ES-I3 (cell line): ENCODE measurements at regions not wholly inside any gene's neighbourhood (a gene's known extent, or its start where the extent isn't known, plus 50 kb on each side); places are given as distances from the start of the nearest gene placed in this dataset.

Experiments used
- H3K36me3 ChIP-seq: 2 replicates; pipeline ENCODE4 v1.6.1; 2013; ENCODE audit warnings: mild to moderate bottlenecking, low read length, control low read depth, moderate library complexity; ENCODE audit not compliant: insufficient read depth
- H3K4me1 ChIP-seq: 2 replicates; pipeline ENCODE4 v1.6.1; 2013; ENCODE audit warnings: mild to moderate bottlenecking, control low read depth, low read length; ENCODE audit not compliant: insufficient read depth
- H3K9ac ChIP-seq: 2 replicates; pipeline ENCODE4 v1.6.1; 2013; ENCODE audit warnings: low read depth, mild to moderate bottlenecking, low read length, moderate library complexity
- H3K9me3 ChIP-seq: 2 replicates; pipeline ENCODE4 v1.6.1; 2013; ENCODE audit warnings: mild to moderate bottlenecking, low read length, moderate library complexity; ENCODE audit not compliant: control insufficient read depth, insufficient read depth

- H3K4me1 ChIP-seq: no peaks in the 10 kb centered on the region
- no peaks in the 10 kb centered on the region for H3K36me3 ChIP-seq
- no peaks in the 10 kb centered on the region for H3K9me3 ChIP-seq
- H3K9ac ChIP-seq: no peak overlapping the region
These were observed 193.3 kb downstream of the BCR start for GRCh38 chr22:23373601-23374000.

- H3K4me1 ChIP-seq: no peaks in the 10 kb centered on the region
- H3K36me3 ChIP-seq: no peaks in the 10 kb centered on the region
- H3K9me3 ChIP-seq: no peaks in the 10 kb centered on the region
- no peak overlapping the region for H3K9ac ChIP-seq
These were observed 189.9 kb downstream of the BCR start for GRCh38 chr22:23370251-23370650.

GRCh38 chr22:23369054-23369685 lies 188.9 kb downstream of the BCR start:
- no peaks in the 10 kb centered on the region for H3K9me3 ChIP-seq
- no peaks in the 10 kb centered on the region for H3K4me1 ChIP-seq
- no peak overlapping the region for H3K9ac ChIP-seq
- no peaks in the 10 kb centered on the region for H3K36me3 ChIP-seq
